ENCODE measurements at regions not wholly inside any gene's neighbourhood (a gene's known extent, or its start where the extent isn't known, plus 50 kb on each side); places are given as distances from the start of the nearest gene placed in this dataset.

DNA sequence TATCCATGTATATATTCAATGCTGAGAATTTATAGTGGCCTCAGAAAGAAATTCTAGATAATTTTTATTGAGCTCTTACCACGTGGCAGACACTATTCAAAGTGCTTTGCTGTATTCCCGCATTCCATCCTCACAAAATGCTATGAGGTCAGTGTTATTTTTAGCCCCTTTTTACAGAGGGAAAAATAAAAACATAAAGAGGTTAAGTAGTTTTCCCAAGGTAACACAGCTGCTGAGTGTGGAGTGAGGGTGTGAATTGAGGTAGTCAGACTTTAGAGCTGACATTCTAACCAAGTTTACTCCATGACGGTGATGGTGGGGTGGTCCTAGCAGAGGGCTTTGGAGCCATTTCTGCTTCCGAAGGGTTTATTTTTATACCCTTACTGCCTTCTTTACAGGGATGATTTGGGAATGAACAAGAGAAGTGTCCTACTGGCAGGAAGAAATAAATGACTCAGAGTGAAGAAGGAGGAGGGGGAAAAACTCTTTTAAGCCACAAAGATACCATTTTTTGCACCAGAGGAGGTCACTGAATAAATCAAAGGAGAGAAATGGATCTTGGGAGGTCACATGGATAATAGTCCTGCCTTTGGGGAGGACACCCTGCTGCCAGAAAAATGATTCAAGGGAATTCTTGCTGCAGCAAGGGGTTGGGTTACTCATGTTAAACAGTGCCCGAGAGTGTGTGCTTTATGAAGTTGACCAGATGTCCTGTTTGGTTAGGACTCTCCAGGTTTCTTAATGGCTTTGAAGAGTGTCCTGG, 76.1 kb downstream of the HMHB1 start:
- H3K4me3 ChIP-seq (ENCODE audit: low read depth, low read length), result no peak overlapping the region
- H3K27me3 ChIP-seq (ENCODE audit: insufficient read depth, low read depth, severe bottlenecking), result no peaks in the 10 kb centered on the region
- no peaks in the 10 kb centered on the region for H3K36me3 ChIP-seq
- no peak overlapping the region for H3K27ac ChIP-seq
- DNase-seq, result no peak
- TF ChIP-seq, protein P1, sequence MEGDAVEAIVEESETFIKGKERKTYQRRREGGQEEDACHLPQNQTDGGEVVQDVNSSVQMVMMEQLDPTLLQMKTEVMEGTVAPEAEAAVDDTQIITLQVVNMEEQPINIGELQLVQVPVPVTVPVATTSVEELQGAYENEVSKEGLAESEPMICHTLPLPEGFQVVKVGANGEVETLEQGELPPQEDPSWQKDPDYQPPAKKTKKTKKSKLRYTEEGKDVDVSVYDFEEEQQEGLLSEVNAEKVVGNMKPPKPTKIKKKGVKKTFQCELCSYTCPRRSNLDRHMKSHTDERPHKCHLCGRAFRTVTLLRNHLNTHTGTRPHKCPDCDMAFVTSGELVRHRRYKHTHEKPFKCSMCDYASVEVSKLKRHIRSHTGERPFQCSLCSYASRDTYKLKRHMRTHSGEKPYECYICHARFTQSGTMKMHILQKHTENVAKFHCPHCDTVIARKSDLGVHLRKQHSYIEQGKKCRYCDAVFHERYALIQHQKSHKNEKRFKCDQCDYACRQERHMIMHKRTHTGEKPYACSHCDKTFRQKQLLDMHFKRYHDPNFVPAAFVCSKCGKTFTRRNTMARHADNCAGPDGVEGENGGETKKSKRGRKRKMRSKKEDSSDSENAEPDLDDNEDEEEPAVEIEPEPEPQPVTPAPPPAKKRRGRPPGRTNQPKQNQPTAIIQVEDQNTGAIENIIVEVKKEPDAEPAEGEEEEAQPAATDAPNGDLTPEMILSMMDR (IDR thresholded peaks at IDR 0.05; ENCODE audit: low read depth, low read length), result no peak
- H3K9me3 ChIP-seq (ENCODE audit: severe bottlenecking), result no peaks in the 10 kb centered on the region

DNA sequence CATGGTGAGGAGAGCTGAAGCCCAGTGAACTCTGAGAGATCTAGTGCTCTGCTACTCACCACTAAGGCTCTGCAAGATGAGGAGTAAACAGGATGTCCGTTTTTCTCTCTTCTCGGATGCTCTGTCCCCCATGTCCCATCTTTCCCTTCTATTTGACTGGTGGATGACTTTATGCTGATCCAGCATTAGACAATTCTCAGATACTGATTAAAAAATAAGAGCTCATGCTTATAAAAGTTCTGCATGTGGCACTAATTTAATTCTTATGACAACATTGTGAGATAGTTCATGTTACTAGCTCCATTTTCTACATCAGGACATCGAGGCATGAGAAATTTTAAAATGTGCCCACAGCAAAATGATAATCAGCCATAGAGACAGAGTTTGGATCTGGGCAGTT, 77.0 kb downstream of the HMHB1 start:
- Histone ChIP-seq H3K36me3 (no peaks in the 10 kb centered on the region), H3K27me3 (ENCODE audit: insufficient read depth, low read depth, severe bottlenecking) (no peaks in the 10 kb centered on the region), H3K27ac (no peak overlapping the region), H3K9me3 (ENCODE audit: severe bottlenecking) (no peaks in the 10 kb centered on the region), H3K4me3 (ENCODE audit: low read depth, low read length) (no peak overlapping the region)
- TF ChIP-seq, protein P1 (IDR thresholded peaks at IDR 0.05; ENCODE audit: low read depth, low read length), result no peak
- DNase-seq, result no peak

DNA sequence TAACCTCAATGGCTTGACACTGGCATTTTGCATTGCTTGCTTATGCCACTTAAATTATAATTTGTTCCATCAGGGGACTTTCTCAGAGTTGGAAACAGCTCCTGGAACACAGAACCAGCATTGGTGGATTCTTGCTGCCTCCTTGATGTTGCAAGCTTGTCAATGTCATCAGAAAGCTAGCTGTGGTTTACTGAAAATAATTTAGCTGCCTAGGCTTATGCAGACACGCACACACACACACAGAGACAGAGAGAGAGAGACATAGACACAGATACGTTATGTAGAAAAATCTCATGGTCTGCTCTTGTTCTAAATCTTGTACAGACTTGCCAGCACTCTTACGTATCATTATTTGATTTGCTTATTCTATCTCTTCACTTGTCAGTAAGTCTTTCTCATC, 78.0 kb downstream of the HMHB1 start:
- no peak overlapping the region for H3K27ac ChIP-seq
- no peaks in the 10 kb centered on the region for H3K27me3 ChIP-seq (ENCODE audit: insufficient read depth, low read depth, severe bottlenecking)
- DNase-seq, result no peak
- no peaks in the 10 kb centered on the region for H3K9me3 ChIP-seq (ENCODE audit: severe bottlenecking)
- TF ChIP-seq, protein P1 (IDR thresholded peaks at IDR 0.05; ENCODE audit: low read depth, low read length), result no peak
- H3K4me3 ChIP-seq (ENCODE audit: low read depth, low read length), result no peak overlapping the region
- no peaks in the 10 kb centered on the region for H3K36me3 ChIP-seq

DNA sequence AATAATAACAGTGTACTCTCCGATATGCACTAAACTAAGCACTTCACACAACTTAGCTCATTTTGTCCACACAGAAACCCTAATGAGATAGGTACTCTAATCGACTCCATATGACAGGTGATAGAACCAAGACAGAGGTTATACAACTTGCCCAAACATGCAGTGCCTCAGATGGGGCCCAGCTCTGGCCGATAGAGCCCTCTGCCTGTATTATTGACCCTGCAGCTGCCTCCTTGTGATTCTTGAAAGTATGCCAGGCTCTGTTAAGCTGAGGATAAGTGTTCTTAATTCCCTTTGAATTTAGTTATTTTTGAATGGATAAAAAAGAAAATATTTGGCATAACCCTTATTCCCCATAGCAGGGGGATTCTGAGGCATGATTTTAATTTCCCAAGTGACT, 78.5 kb downstream of the HMHB1 start:
- Histone ChIP-seq H3K4me3 (ENCODE audit: low read depth, low read length) (no peak overlapping the region), H3K36me3 (no peaks in the 10 kb centered on the region), H3K9me3 (ENCODE audit: severe bottlenecking) (no peaks in the 10 kb centered on the region), H3K27me3 (ENCODE audit: insufficient read depth, low read depth, severe bottlenecking) (no peaks in the 10 kb centered on the region), H3K27ac (no peak overlapping the region)
- TF ChIP-seq, protein P1 (IDR thresholded peaks at IDR 0.05; ENCODE audit: low read depth, low read length), result no peak
- DNase-seq, result peak; percentile 25

DNA sequence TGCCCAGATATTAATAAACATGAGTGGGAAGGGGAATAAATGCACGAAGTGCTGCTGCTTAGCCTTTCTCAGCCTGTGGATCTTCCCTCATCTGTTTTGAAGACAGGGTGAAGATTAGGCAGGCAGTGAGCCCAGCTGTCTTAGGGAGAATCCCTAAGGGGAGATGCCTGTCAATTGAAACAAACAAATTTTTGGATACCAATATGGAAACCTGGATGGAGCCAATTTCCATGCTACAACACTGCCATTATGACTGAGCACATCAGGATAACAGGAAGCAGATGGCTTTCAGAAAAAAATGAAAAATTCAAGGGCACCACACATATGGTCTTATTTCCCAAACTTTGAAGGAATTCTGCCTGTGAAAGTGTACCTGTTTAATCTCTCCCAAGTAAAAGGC, 80.3 kb downstream of the HMHB1 start:
- H3K27me3 ChIP-seq (ENCODE audit: insufficient read depth, low read depth, severe bottlenecking), result no peaks in the 10 kb centered on the region
- no peak overlapping the region for H3K27ac ChIP-seq
- H3K9me3 ChIP-seq (ENCODE audit: severe bottlenecking), result no peaks in the 10 kb centered on the region
- no peak overlapping the region for H3K4me3 ChIP-seq (ENCODE audit: low read depth, low read length)
- TF ChIP-seq, protein P1 (IDR thresholded peaks at IDR 0.05; ENCODE audit: low read depth, low read length), result no peak
- no peak for DNase-seq
- H3K36me3 ChIP-seq, result no peaks in the 10 kb centered on the region

- no peaks in the 10 kb centered on the region for H3K36me3 ChIP-seq
- no peak overlapping the region for H3K27ac ChIP-seq
Measured at GRCh38 chr5:143892908-143893307, 80.9 kb downstream of the HMHB1 start.

More at GRCh38 chr5:143892908-143893307, 80.9 kb downstream of the HMHB1 start:
- DNase-seq, result no peak
- Histone ChIP-seq H3K9me3 (ENCODE audit: severe bottlenecking) (no peaks in the 10 kb centered on the region), H3K27me3 (ENCODE audit: insufficient read depth, low read depth, severe bottlenecking) (no peaks in the 10 kb centered on the region), H3K4me3 (ENCODE audit: low read depth, low read length) (no peak overlapping the region)
- TF ChIP-seq, protein P1 (IDR thresholded peaks at IDR 0.05; ENCODE audit: low read depth, low read length), result no peak

Data from WERI-Rb-1 (cell line).